ENCODE measurements at regions not wholly inside any gene's neighbourhood (a gene's known extent, or its start where the extent isn't known, plus 50 kb on each side); places are given as distances from the start of the nearest gene placed in this dataset.

- no peak for TF ChIP-seq CTCF (IDR thresholded peaks at IDR 0.05)
- no peak for TF ChIP-seq POLR2A (IDR thresholded peaks at IDR 0.05)
These were observed 90.0 kb upstream of the NAALADL2 start for GRCh38 chr3:174769171-174769570.

Measured in esophagus squamous epithelium (tissue), 4 donors.